CD4-positive, CD25-positive, alpha-beta regulatory T cell (primary cell): ENCODE measurements at regions not wholly inside any gene's neighbourhood (a gene's known extent, or its start where the extent isn't known, plus 50 kb on each side); places are given as distances from the start of the nearest gene placed in this dataset.

ENCODE experiments used
- ATAC-seq, 2 donors: fragments of 150-1000 bp; cut with Tn5 transposase; one replicate each; pipeline ENCODE4 v1.10.0; 2021; ENCODE audit warnings: low read depth in 2 of 2, moderate number of reproducible peaks in 2 of 2, moderate library complexity in 1 of 2
- DNase-seq, 3 donors: peaks; one replicate each; pipeline versions ENCODE4 v3.0.0 to v3.0.0-alpha.2; 2012 to 2022; ENCODE audit warnings: mixed read lengths in 1 of 3
- H3K27ac ChIP-seq: one replicate; pipeline ENCODE4 v1.7.0; 2013; ENCODE audit warnings: mild to moderate bottlenecking, low read length; ENCODE audit not compliant: insufficient read depth, poor library complexity, severe bottlenecking
- H3K27me3 ChIP-seq: one replicate; pipeline ENCODE4 v1.7.0; 2013; ENCODE audit warnings: low read length; ENCODE audit not compliant: control insufficient read depth, insufficient read depth
- H3K36me3 ChIP-seq: one replicate; pipeline ENCODE4 v1.7.0; 2013; ENCODE audit warnings: mild to moderate bottlenecking, low read length, moderate library complexity; ENCODE audit not compliant: control insufficient read depth, insufficient read depth
- H3K4me1 ChIP-seq: 2 replicates; pipeline ENCODE4 v1.7.0; 2013; ENCODE audit warnings: mild to moderate bottlenecking, low read length; ENCODE audit not compliant: insufficient read depth, control insufficient read depth, poor library complexity, severe bottlenecking
- H3K4me3 ChIP-seq: one replicate; pipeline ENCODE4 v1.7.0; 2013; ENCODE audit warnings: low read depth, mild to moderate bottlenecking, low read length, moderate library complexity
- H3K9me3 ChIP-seq, 2 experiments: 1 replicate in 1 of 2; 2 replicates in 1 of 2; pipeline ENCODE4 v1.7.0; 2013; ENCODE audit warnings: low read length in 2 of 2, mild to moderate bottlenecking in 1 of 2, moderate library complexity in 1 of 2; ENCODE audit not compliant: control insufficient read depth in 2 of 2
- H3K27ac Mint-ChIP-seq, 3 donors: one replicate each; pipeline ENCODE4 v1.8.0; 2020 to 2022; ENCODE audit warnings: mild to moderate bottlenecking in 3 of 3, mixed read lengths in 3 of 3, moderate library complexity in 2 of 3
- H3K27me3 Mint-ChIP-seq: one replicate; pipeline ENCODE4 v1.8.0; 2022; ENCODE audit warnings: mild to moderate bottlenecking, mixed read lengths
- H3K36me3 Mint-ChIP-seq: one replicate; pipeline ENCODE4 v1.8.0; 2020; ENCODE audit warnings: mixed read lengths
- H3K4me1 Mint-ChIP-seq, 4 donors: one replicate each; pipeline ENCODE4 v1.8.0; 2020 to 2022; ENCODE audit warnings: mixed read lengths in 4 of 4, mild to moderate bottlenecking in 1 of 4
- H3K4me3 Mint-ChIP-seq, 4 donors: one replicate each; pipeline ENCODE4 v1.8.0; 2020 to 2022; ENCODE audit warnings: mild to moderate bottlenecking in 4 of 4, mixed read lengths in 4 of 4, moderate library complexity in 3 of 4
- H3K9me3 Mint-ChIP-seq, 7 donors: one replicate each; pipeline ENCODE4 v1.8.0; 2020 to 2022; ENCODE audit warnings: mixed read lengths in 7 of 7, mild to moderate bottlenecking in 3 of 7, moderate library complexity in 2 of 7

GRCh38 chr18:44458777-44459176 lies 221.9 kb upstream of the SETBP1 start:
- Histone ChIP-seq H3K4me3 (no peak overlapping the region), H3K4me1 (no peaks in the 10 kb centered on the region), H3K9me3 (no peaks in the 10 kb centered on the region), H3K36me3 (no peaks in the 10 kb centered on the region), H3K27ac (no peak overlapping the region), H3K27me3 (no peaks in the 10 kb centered on the region)
- DNase-seq (no peak), ATAC-seq (no peak)
- H3K4me3 Mint-ChIP-seq: no peak overlapping the region
- H3K9me3 Mint-ChIP-seq: peaks cover 0 to 3% (median 0%) of the 10 kb centered on the region in 7 donors
- H3K27me3 Mint-ChIP-seq: peaks cover 4% of the 10 kb centered on the region
- H3K4me1 Mint-ChIP-seq: no peaks in the 10 kb centered on the region
- H3K27ac Mint-ChIP-seq: no peak overlapping the region
- H3K36me3 Mint-ChIP-seq: no peaks in the 10 kb centered on the region

GRCh38 chr18:44464398-44465180 lies 216.1 kb upstream of the SETBP1 start:
- H3K36me3 ChIP-seq: no peaks in the 10 kb centered on the region
- H3K4me3 ChIP-seq: no peak overlapping the region
- DNase-seq (no peak), ATAC-seq (no peak)
- Mint-ChIP-seq H3K36me3 (no peaks in the 10 kb centered on the region), H3K9me3 (peaks cover 0 to 4% (median 0%) of the 10 kb centered on the region in 7 donors), H3K27me3 (no peaks in the 10 kb centered on the region), H3K4me1 (no peaks in the 10 kb centered on the region), H3K4me3 (no peak overlapping the region), H3K27ac (no peak overlapping the region)
- H3K27ac ChIP-seq: no peak overlapping the region
- H3K9me3 ChIP-seq: no peaks in the 10 kb centered on the region
- no peaks in the 10 kb centered on the region for H3K4me1 ChIP-seq
- H3K27me3 ChIP-seq: no peaks in the 10 kb centered on the region

- Mint-ChIP-seq H3K4me3 (no peak overlapping the region), H3K36me3 (no peaks in the 10 kb centered on the region)
Measured at GRCh38 chr18:44465381-44465841, 215.3 kb upstream of the SETBP1 start.

GRCh38 chr18:44466997-44467396 lies 213.7 kb upstream of the SETBP1 start:
- Mint-ChIP-seq H3K4me3 (no peak overlapping the region), H3K27ac (no peak overlapping the region), H3K9me3 (peaks cover 0 to 5% (median 3%) of the 10 kb centered on the region in 7 donors), H3K27me3 (no peaks in the 10 kb centered on the region), H3K36me3 (no peaks in the 10 kb centered on the region), H3K4me1 (no peaks in the 10 kb centered on the region)
- H3K27me3 ChIP-seq: no peaks in the 10 kb centered on the region
- H3K27ac ChIP-seq: no peak overlapping the region
- H3K4me3 ChIP-seq: no peak overlapping the region
- no peaks in the 10 kb centered on the region for H3K4me1 ChIP-seq
- no peaks in the 10 kb centered on the region for H3K36me3 ChIP-seq
- H3K9me3 ChIP-seq: no peaks in the 10 kb centered on the region
- DNase-seq (no peak), ATAC-seq (no peak)

More at GRCh38 chr18:44465381-44465841, 215.3 kb upstream of the SETBP1 start:
- H3K9me3 Mint-ChIP-seq: peaks cover 0 to 4% (median 0%) of the 10 kb centered on the region in 7 donors
- Histone ChIP-seq H3K4me1 (no peaks in the 10 kb centered on the region), H3K36me3 (no peaks in the 10 kb centered on the region), H3K9me3 (no peaks in the 10 kb centered on the region), H3K4me3 (no peak overlapping the region), H3K27me3 (no peaks in the 10 kb centered on the region), H3K27ac (no peak overlapping the region)
- no peak for DNase-seq
- no peak overlapping the region for H3K27ac Mint-ChIP-seq
- no peak for ATAC-seq
- H3K27me3 Mint-ChIP-seq: no peaks in the 10 kb centered on the region
- no peaks in the 10 kb centered on the region for H3K4me1 Mint-ChIP-seq

GRCh38 chr18:44467718-44468117 lies 213.0 kb upstream of the SETBP1 start:
- ATAC-seq: no peak
- H3K4me3 Mint-ChIP-seq: no peak overlapping the region
- H3K4me1 Mint-ChIP-seq: no peaks in the 10 kb centered on the region
- no peaks in the 10 kb centered on the region for H3K27me3 ChIP-seq
- H3K36me3 Mint-ChIP-seq: no peaks in the 10 kb centered on the region
- peaks cover 0 to 5% (median 3%) of the 10 kb centered on the region in 7 donors for H3K9me3 Mint-ChIP-seq
- no peak for DNase-seq
- no peak overlapping the region for H3K27ac ChIP-seq
- H3K36me3 ChIP-seq: no peaks in the 10 kb centered on the region
- no peaks in the 10 kb centered on the region for H3K4me1 ChIP-seq
- H3K4me3 ChIP-seq: no peak overlapping the region
- no peaks in the 10 kb centered on the region for H3K27me3 Mint-ChIP-seq
- no peak overlapping the region for H3K27ac Mint-ChIP-seq
- no peaks in the 10 kb centered on the region for H3K9me3 ChIP-seq

GRCh38 chr18:44473394-44474066 lies 207.2 kb upstream of the SETBP1 start:
- Mint-ChIP-seq H3K4me1 (no peaks in the 10 kb centered on the region), H3K36me3 (no peaks in the 10 kb centered on the region), H3K9me3 (peaks cover 0 to 15% (median 3%) of the 10 kb centered on the region in 7 donors), H3K27me3 (no peaks in the 10 kb centered on the region), H3K4me3 (no peak overlapping the region), H3K27ac (no peak overlapping the region)
- H3K4me1 ChIP-seq: no peaks in the 10 kb centered on the region
- ATAC-seq: no peak
- H3K36me3 ChIP-seq: no peaks in the 10 kb centered on the region
- no peak for DNase-seq
- H3K9me3 ChIP-seq: no peaks in the 10 kb centered on the region
- no peaks in the 10 kb centered on the region for H3K27me3 ChIP-seq
- H3K27ac ChIP-seq: no peak overlapping the region
- no peak overlapping the region for H3K4me3 ChIP-seq

GRCh38 chr18:44474067-44474411 lies 206.6 kb upstream of the SETBP1 start:
- Histone ChIP-seq H3K9me3 (peaks cover 0 to 5% of the 10 kb centered on the region in 2 experiments), H3K4me1 (no peaks in the 10 kb centered on the region), H3K4me3 (no peak overlapping the region), H3K27me3 (no peaks in the 10 kb centered on the region), H3K27ac (no peak overlapping the region), H3K36me3 (no peaks in the 10 kb centered on the region)
- Mint-ChIP-seq H3K9me3 (peaks cover 0 to 19% (median 3%) of the 10 kb centered on the region in 7 donors), H3K27me3 (no peaks in the 10 kb centered on the region), H3K36me3 (no peaks in the 10 kb centered on the region), H3K4me1 (no peaks in the 10 kb centered on the region), H3K4me3 (no peak overlapping the region), H3K27ac (no peak overlapping the region)
- ATAC-seq (no peak), DNase-seq (no peak)
